ENCODE measurements at regions not wholly inside any gene's neighbourhood (a gene's known extent, or its start where the extent isn't known, plus 50 kb on each side); places are given as distances from the start of the nearest gene placed in this dataset.

- Histone ChIP-seq H3K27me3 (ENCODE audit: insufficient read depth, low read length) (peaks cover 4% of the 10 kb centered on the region), H4K20me1 (ENCODE audit: insufficient read depth, low read length) (peaks cover 80% of the 10 kb centered on the region), H3K4me2 (ENCODE audit: low read length) (no peak overlapping the region), H3K4me3 (ENCODE audit: insufficient read depth, low read depth, low read length) (no peak overlapping the region), H3K79me2 (ENCODE audit: insufficient read depth, low read length) (no peaks in the 10 kb centered on the region), H3K27ac (ENCODE audit: low read depth, low read length) (no peak overlapping the region), H3K36me3 (ENCODE audit: insufficient read depth, low read length) (no peaks in the 10 kb centered on the region), H2AFZ (ENCODE audit: low read depth, low read length) (no peak overlapping the region), H3K4me1 (ENCODE audit: insufficient read depth, low read length) (peaks cover 4% of the 10 kb centered on the region), H3K9me3 (ENCODE audit: insufficient read depth, low read depth, low read length) (no peaks in the 10 kb centered on the region), H3K9ac (ENCODE audit: low read length) (no peak overlapping the region)
- Mint-ChIP-seq H3K36me3 (ENCODE audit: low read depth, unreplicated experiment) (no peaks in the 10 kb centered on the region), H3K9me3 (ENCODE audit: unreplicated experiment) (no peaks in the 10 kb centered on the region), H3K4me3 (ENCODE audit: unreplicated experiment) (no peak overlapping the region), H3K27me3 (ENCODE audit: low read depth, unreplicated experiment) (peaks cover 41% of the 10 kb centered on the region), H3K4me1 (ENCODE audit: low read depth, unreplicated experiment) (no peaks in the 10 kb centered on the region), H3K27ac (ENCODE audit: unreplicated experiment) (peak overlapping the region; percentile 41)
- no peak for FAIRE-seq
- no peak for TF ChIP-seq EZH2 (IDR thresholded peaks at IDR 0.05; ENCODE audit: insufficient read depth, low read length)
- no peak for TF ChIP-seq CTCF (IDR thresholded peaks at IDR 0.05; ENCODE audit: insufficient read depth, low read depth, low read length)
- no peak for DNase-seq (ENCODE audit: low read depth)
Measured at GRCh38 chr16:85451641-85452363, 161.3 kb upstream of the GSE1 start.

GRCh38 chr16:85452364-85453193, 160.5 kb upstream of the GSE1 start:
- no peak for FAIRE-seq

More at GRCh38 chr16:85452364-85453193, 160.5 kb upstream of the GSE1 start:
- Mint-ChIP-seq H3K4me1 (ENCODE audit: low read depth, unreplicated experiment) (no peaks in the 10 kb centered on the region), H3K9me3 (ENCODE audit: unreplicated experiment) (no peaks in the 10 kb centered on the region), H3K4me3 (ENCODE audit: unreplicated experiment) (no peak overlapping the region), H3K27me3 (ENCODE audit: low read depth, unreplicated experiment) (peaks cover 42% of the 10 kb centered on the region), H3K27ac (ENCODE audit: unreplicated experiment) (no peak overlapping the region), H3K36me3 (ENCODE audit: low read depth, unreplicated experiment) (no peaks in the 10 kb centered on the region)
- peaks cover 5% of the 10 kb centered on the region for H3K27me3 ChIP-seq (ENCODE audit: insufficient read depth, low read length)
- H3K9me3 ChIP-seq (ENCODE audit: insufficient read depth, low read depth, low read length) = no peaks in the 10 kb centered on the region
- no peaks in the 10 kb centered on the region for H3K36me3 ChIP-seq (ENCODE audit: insufficient read depth, low read length)
- H2AFZ ChIP-seq (ENCODE audit: low read depth, low read length) = no peak overlapping the region
- H3K9ac ChIP-seq (ENCODE audit: low read length) = no peak overlapping the region
- H3K4me3 ChIP-seq (ENCODE audit: insufficient read depth, low read depth, low read length) = no peak overlapping the region
- peaks cover 80% of the 10 kb centered on the region for H4K20me1 ChIP-seq (ENCODE audit: insufficient read depth, low read length)
- no peaks in the 10 kb centered on the region for H3K79me2 ChIP-seq (ENCODE audit: insufficient read depth, low read length)
- no peak overlapping the region for H3K27ac ChIP-seq (ENCODE audit: low read depth, low read length)
- TF ChIP-seq EZH2 (IDR thresholded peaks at IDR 0.05; ENCODE audit: insufficient read depth, low read length) = no peak
- TF ChIP-seq CTCF (IDR thresholded peaks at IDR 0.05; ENCODE audit: insufficient read depth, low read depth, low read length) = no peak
- H3K4me1 ChIP-seq (ENCODE audit: insufficient read depth, low read length) = peaks cover 4% of the 10 kb centered on the region
- no peak for DNase-seq (ENCODE audit: low read depth)
- H3K4me2 ChIP-seq (ENCODE audit: low read length) = no peak overlapping the region
